ENCODE measurements at regions not wholly inside any gene's neighbourhood (a gene's known extent, or its start where the extent isn't known, plus 50 kb on each side); places are given as distances from the start of the nearest gene placed in this dataset.

DNA sequence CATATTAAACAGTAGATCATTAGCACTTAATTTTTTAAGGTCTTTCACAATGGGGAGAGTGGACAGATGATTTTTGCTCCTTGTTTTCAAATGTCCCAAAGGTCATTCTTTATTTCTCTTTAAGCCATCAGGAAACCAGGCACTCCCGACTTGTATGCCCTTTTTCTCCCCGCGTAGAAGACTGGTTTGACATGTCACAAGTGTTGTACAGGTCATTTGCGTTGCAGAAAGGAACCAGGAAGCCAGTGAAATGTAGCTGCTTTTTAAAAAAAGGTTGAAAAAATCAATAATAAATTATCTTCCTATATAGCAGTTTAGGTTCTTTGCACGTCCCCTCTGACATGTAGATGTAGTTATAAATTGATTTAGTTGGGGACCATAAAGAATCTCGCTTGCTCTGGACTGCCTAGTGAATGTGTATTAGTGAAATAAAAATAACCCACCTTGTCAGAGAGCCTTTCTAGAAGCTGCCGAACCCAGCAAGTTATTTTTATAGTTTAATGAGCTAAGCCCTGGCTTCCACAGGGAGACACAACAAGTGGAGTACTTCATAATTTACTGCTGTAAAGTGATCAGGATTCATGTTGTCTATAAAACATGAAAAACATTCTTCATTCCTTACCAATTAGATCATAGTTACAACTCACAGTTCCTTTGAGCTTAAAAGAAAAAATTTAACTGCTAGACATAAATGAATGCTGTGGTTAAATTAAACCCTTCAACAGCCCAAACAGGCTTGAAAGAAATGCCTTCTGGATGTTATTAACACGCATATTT, 404.6 kb downstream of the CSNK1G3 start:
- TF ChIP-seq, protein P1, sequence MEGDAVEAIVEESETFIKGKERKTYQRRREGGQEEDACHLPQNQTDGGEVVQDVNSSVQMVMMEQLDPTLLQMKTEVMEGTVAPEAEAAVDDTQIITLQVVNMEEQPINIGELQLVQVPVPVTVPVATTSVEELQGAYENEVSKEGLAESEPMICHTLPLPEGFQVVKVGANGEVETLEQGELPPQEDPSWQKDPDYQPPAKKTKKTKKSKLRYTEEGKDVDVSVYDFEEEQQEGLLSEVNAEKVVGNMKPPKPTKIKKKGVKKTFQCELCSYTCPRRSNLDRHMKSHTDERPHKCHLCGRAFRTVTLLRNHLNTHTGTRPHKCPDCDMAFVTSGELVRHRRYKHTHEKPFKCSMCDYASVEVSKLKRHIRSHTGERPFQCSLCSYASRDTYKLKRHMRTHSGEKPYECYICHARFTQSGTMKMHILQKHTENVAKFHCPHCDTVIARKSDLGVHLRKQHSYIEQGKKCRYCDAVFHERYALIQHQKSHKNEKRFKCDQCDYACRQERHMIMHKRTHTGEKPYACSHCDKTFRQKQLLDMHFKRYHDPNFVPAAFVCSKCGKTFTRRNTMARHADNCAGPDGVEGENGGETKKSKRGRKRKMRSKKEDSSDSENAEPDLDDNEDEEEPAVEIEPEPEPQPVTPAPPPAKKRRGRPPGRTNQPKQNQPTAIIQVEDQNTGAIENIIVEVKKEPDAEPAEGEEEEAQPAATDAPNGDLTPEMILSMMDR (conservative IDR thresholded peaks at IDR 0.05; ENCODE audit: low read length), result no peak
- TF ChIP-seq EZH2phosphoT487 (IDR thresholded peaks at IDR 0.05; ENCODE audit: borderline replicate concordance, low read depth, low read length), result no peak
